SU-DHL-6 (cell line): ENCODE measurements at regions not wholly inside any gene's neighbourhood (a gene's known extent, or its start where the extent isn't known, plus 50 kb on each side); places are given as distances from the start of the nearest gene placed in this dataset.

ENCODE experiments used
- H2AFZ ChIP-seq: fragments of 200-600 bp; sonication (generic); 2 replicates; pipeline ENCODE4 v1.6.1; 2014; ENCODE audit warnings: low read depth, mild to moderate bottlenecking, moderate library complexity, mixed read lengths, antibody characterized with exemption, low read length; ENCODE audit not compliant: severe bottlenecking
- H3F3A ChIP-seq: fragments of 200-600 bp; shearing (Covaris generic); 2 replicates; pipeline ENCODE4 v1.6.0; 2016; ENCODE audit warnings: antibody characterized with exemption, mild to moderate bottlenecking; ENCODE audit not compliant: insufficient read depth
- H3K27ac ChIP-seq: fragments of 200-600 bp; sonication (generic); 2 replicates; pipeline ENCODE4 v1.5.1; 2016; ENCODE audit warnings: low read depth, mild to moderate bottlenecking, low read length, moderate library complexity, mixed read lengths
- H3K27me3 ChIP-seq: fragments of 200-600 bp; sonication (generic), shearing (Covaris generic); 2 replicates; pipeline ENCODE4 v1.6.0; 2014; ENCODE audit warnings: mild to moderate bottlenecking, low read length
- H3K36me3 ChIP-seq: fragments of 200-600 bp; sonication (generic); 2 replicates; pipeline ENCODE4 v1.6.1; 2014; ENCODE audit warnings: mild to moderate bottlenecking, low read length, mixed read lengths
- H3K4me2 ChIP-seq: fragments of 300-600, 200-600 bp; shearing (Covaris generic), sonication (generic); 2 replicates; pipeline ENCODE4 v1.6.0; 2014; ENCODE audit warnings: low read length, low read depth, mild to moderate bottlenecking; ENCODE audit not compliant: poor library complexity, severe bottlenecking
- H3K4me3 ChIP-seq: fragments of 200-600 bp; sonication (generic); 2 replicates; pipeline ENCODE4 v1.5.1; 2014; ENCODE audit warnings: antibody characterized with exemption, low read length, mild to moderate bottlenecking, mixed read lengths; ENCODE audit not compliant: insufficient read depth, poor library complexity, severe bottlenecking
- H3K79me2 ChIP-seq: fragments of 200-600 bp; sonication (generic); 2 replicates; pipeline ENCODE4 v1.6.1; 2014; ENCODE audit warnings: mild to moderate bottlenecking, low read length, moderate library complexity; ENCODE audit not compliant: insufficient read depth
- H3K9ac ChIP-seq: fragments of 200-600 bp; sonication (generic); 2 replicates; pipeline ENCODE4 v1.7.0; 2014; ENCODE audit warnings: mild to moderate bottlenecking, low read length
- H3K9me2 ChIP-seq: fragments of 200-600 bp; sonication (generic); replicated peaks from 2 replicates; pipeline ENCODE4 v1.6.1; 2014; ENCODE audit warnings: low read length; ENCODE audit not compliant: insufficient read depth
- H3K9me3 ChIP-seq: fragments of 200-600 bp; sonication (generic); 2 replicates; pipeline ENCODE4 v1.6.1; 2014; ENCODE audit warnings: low read length, mixed read lengths; ENCODE audit not compliant: insufficient read depth
- H4K20me1 ChIP-seq: fragments of 200-600 bp; sonication (generic); 2 replicates; pipeline ENCODE4 v1.6.1; 2014; ENCODE audit warnings: low read depth, mild to moderate bottlenecking, antibody characterized with exemption, low read length, moderate library complexity, mixed read lengths
- CTCF ChIP-seq: fragments of 200-600 bp; sonication (generic); IDR thresholded peaks from one replicate; pipeline ENCODE4 v1.5.1; 2017; ENCODE audit warnings: antibody characterized with exemption, mild to moderate bottlenecking, low read length, moderate library complexity; ENCODE audit not compliant: insufficient read depth, poor library complexity, severe bottlenecking
- EZH2phosphoT487 ChIP-seq: fragments of 200-600 bp; sonication (generic), shearing (Covaris generic); conservative IDR thresholded peaks from 2 replicates; pipeline ENCODE4 v1.6.1; 2018; ENCODE audit warnings: mild to moderate bottlenecking, antibody characterized with exemption, low read length, moderate library complexity, mixed read lengths

GRCh38 chr10:131011936-131012640, 299.4 kb downstream of the TCERG1L start:
- H3K9me2 ChIP-seq = no peaks in the 10 kb centered on the region
- H3F3A ChIP-seq = no peaks in the 10 kb centered on the region
- no peak for TF ChIP-seq CTCF
- H3K27ac ChIP-seq = no peak overlapping the region
- H3K36me3 ChIP-seq = no peaks in the 10 kb centered on the region
- no peak overlapping the region for H3K4me2 ChIP-seq
- H3K9ac ChIP-seq = no peak overlapping the region
- H3K27me3 ChIP-seq = no peaks in the 10 kb centered on the region
- no peaks in the 10 kb centered on the region for H4K20me1 ChIP-seq
- H2AFZ ChIP-seq = no peak overlapping the region
- no peaks in the 10 kb centered on the region for H3K9me3 ChIP-seq
- H3K79me2 ChIP-seq = no peaks in the 10 kb centered on the region
- no peak overlapping the region for H3K4me3 ChIP-seq

GRCh38 chr10:131012641-131012985, 298.9 kb downstream of the TCERG1L start:
- H3F3A ChIP-seq = no peaks in the 10 kb centered on the region
- no peaks in the 10 kb centered on the region for H3K9me2 ChIP-seq
- H3K9ac ChIP-seq = no peak overlapping the region
- no peaks in the 10 kb centered on the region for H3K27me3 ChIP-seq
- no peaks in the 10 kb centered on the region for H4K20me1 ChIP-seq
- no peaks in the 10 kb centered on the region for H3K79me2 ChIP-seq
- no peak overlapping the region for H3K4me2 ChIP-seq
- TF ChIP-seq CTCF = no peak
- TF ChIP-seq EZH2phosphoT487 = no peak
- no peak overlapping the region for H3K4me3 ChIP-seq
- H2AFZ ChIP-seq = no peak overlapping the region
- H3K36me3 ChIP-seq = no peaks in the 10 kb centered on the region
- no peak overlapping the region for H3K27ac ChIP-seq
- no peaks in the 10 kb centered on the region for H3K9me3 ChIP-seq

GRCh38 chr10:131013281-131013912, 298.1 kb downstream of the TCERG1L start:
- H3K9me2 ChIP-seq = no peaks in the 10 kb centered on the region
- no peak overlapping the region for H3K27ac ChIP-seq
- no peaks in the 10 kb centered on the region for H3F3A ChIP-seq
- H3K9ac ChIP-seq = no peak overlapping the region
- no peak for TF ChIP-seq CTCF
- TF ChIP-seq EZH2phosphoT487 = no peak
- H3K4me3 ChIP-seq = no peak overlapping the region
- H2AFZ ChIP-seq = no peak overlapping the region
- no peaks in the 10 kb centered on the region for H3K79me2 ChIP-seq
- H3K4me2 ChIP-seq = no peak overlapping the region
- no peaks in the 10 kb centered on the region for H3K36me3 ChIP-seq
- no peaks in the 10 kb centered on the region for H4K20me1 ChIP-seq
- no peaks in the 10 kb centered on the region for H3K9me3 ChIP-seq
- H3K27me3 ChIP-seq = no peaks in the 10 kb centered on the region
